ENCODE measurements at regions not wholly inside any gene's neighbourhood (a gene's known extent, or its start where the extent isn't known, plus 50 kb on each side); places are given as distances from the start of the nearest gene placed in this dataset.

DNA sequence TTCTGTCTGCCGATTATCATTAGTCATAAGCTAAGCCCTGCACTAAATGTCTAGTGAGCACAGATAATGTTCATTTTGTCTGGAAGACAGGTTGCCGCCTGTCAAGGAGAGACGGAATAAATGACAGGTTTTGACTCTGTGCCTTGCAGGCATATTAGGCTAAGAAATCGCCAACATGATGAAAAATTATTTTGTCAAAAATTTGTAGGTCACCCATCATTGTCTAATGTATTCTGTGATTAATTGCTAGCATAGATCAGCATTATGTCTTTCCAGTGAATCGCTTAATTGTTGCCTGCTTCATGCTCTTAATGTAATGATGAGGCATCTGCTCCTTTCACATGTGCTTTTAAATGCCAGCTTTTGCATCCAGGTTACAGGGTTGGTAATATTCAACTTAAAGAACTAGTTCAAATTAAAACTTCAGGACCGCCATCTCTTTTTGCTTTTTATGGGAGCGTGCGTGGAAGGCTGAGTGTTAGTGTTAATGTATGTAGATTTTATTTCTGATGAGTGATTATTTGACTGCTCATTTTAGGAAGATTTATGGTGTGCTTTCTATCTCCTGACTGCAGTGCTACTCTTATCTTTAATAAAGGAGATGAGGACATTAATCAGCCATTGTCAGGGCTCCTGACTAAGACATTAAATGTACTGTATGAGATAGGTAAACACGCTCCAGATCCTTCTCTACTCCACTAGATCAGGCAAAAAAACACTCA is 120.8 kb upstream of the MEIS2 start:
- TF ChIP-seq, protein P1, sequence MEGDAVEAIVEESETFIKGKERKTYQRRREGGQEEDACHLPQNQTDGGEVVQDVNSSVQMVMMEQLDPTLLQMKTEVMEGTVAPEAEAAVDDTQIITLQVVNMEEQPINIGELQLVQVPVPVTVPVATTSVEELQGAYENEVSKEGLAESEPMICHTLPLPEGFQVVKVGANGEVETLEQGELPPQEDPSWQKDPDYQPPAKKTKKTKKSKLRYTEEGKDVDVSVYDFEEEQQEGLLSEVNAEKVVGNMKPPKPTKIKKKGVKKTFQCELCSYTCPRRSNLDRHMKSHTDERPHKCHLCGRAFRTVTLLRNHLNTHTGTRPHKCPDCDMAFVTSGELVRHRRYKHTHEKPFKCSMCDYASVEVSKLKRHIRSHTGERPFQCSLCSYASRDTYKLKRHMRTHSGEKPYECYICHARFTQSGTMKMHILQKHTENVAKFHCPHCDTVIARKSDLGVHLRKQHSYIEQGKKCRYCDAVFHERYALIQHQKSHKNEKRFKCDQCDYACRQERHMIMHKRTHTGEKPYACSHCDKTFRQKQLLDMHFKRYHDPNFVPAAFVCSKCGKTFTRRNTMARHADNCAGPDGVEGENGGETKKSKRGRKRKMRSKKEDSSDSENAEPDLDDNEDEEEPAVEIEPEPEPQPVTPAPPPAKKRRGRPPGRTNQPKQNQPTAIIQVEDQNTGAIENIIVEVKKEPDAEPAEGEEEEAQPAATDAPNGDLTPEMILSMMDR (IDR thresholded peaks at IDR 0.05; ENCODE audit: low read depth, low read length), result no peak
- TF ChIP-seq MYC (IDR thresholded peaks at IDR 0.05; ENCODE audit: low read depth, low read length) (no peak), POLR2A (IDR thresholded peaks at IDR 0.05; ENCODE audit: extremely low read depth, insufficient read length) (no peak)

Measured in NB4 (cell line).